Panc1 (cell line): ENCODE measurements at regions not wholly inside any gene's neighbourhood (a gene's known extent, or its start where the extent isn't known, plus 50 kb on each side); places are given as distances from the start of the nearest gene placed in this dataset.

Source experiments
- POLR2AphosphoS5 ChIP-seq: IDR thresholded peaks from 2 replicates; pipeline ENCODE4 v1.6.1; 2012; ENCODE audit warnings: mild to moderate bottlenecking, low read depth, low read length, moderate library complexity
- TCF7L2 ChIP-seq: IDR thresholded peaks from 2 replicates; pipeline ENCODE4 v1.6.1; 2011; ENCODE audit warnings: mild to moderate bottlenecking, low read depth, low read length, inconsistent platforms
- TF ChIP-seq, protein P1 (sequence below): fragments of 450-650 bp; IDR thresholded peaks from 2 replicates; pipeline ENCODE4 v1.5.1; 2017; ENCODE audit warnings: mild to moderate bottlenecking
- TF ChIP-seq, protein P2 (sequence below), 2 experiments: IDR thresholded peaks; 2 replicates each; pipeline ENCODE4 v1.6.1; 2011 to 2012; ENCODE audit warnings: low read depth in 2 of 2, control low read depth in 1 of 2, low read length in 1 of 2, mild to moderate bottlenecking in 1 of 2, moderate library complexity in 1 of 2; ENCODE audit not compliant: insufficient read depth in 1 of 2

DNA sequence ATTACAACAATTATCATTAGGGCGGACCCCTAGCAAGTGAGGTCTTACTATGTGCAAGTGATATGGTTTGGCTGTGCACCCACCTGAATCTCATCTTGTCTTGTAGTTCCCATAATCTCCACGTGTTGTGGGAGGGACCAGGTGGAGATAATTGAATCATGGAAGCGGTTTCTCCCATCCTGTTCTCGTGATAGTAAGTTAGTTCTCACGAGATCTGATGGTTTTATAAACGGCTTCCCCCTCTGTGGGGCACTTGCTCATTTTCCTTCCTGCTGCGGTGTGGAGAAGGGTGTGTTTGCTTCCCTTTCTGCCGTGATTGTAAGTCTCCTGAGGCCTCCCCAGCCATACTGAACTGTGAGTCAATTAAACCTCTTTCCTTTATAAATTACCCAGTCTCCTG, 96.1 kb upstream of the CDK6 start:
- TF ChIP-seq, protein P1, sequence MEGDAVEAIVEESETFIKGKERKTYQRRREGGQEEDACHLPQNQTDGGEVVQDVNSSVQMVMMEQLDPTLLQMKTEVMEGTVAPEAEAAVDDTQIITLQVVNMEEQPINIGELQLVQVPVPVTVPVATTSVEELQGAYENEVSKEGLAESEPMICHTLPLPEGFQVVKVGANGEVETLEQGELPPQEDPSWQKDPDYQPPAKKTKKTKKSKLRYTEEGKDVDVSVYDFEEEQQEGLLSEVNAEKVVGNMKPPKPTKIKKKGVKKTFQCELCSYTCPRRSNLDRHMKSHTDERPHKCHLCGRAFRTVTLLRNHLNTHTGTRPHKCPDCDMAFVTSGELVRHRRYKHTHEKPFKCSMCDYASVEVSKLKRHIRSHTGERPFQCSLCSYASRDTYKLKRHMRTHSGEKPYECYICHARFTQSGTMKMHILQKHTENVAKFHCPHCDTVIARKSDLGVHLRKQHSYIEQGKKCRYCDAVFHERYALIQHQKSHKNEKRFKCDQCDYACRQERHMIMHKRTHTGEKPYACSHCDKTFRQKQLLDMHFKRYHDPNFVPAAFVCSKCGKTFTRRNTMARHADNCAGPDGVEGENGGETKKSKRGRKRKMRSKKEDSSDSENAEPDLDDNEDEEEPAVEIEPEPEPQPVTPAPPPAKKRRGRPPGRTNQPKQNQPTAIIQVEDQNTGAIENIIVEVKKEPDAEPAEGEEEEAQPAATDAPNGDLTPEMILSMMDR = no peak
- TF ChIP-seq, protein P2, sequence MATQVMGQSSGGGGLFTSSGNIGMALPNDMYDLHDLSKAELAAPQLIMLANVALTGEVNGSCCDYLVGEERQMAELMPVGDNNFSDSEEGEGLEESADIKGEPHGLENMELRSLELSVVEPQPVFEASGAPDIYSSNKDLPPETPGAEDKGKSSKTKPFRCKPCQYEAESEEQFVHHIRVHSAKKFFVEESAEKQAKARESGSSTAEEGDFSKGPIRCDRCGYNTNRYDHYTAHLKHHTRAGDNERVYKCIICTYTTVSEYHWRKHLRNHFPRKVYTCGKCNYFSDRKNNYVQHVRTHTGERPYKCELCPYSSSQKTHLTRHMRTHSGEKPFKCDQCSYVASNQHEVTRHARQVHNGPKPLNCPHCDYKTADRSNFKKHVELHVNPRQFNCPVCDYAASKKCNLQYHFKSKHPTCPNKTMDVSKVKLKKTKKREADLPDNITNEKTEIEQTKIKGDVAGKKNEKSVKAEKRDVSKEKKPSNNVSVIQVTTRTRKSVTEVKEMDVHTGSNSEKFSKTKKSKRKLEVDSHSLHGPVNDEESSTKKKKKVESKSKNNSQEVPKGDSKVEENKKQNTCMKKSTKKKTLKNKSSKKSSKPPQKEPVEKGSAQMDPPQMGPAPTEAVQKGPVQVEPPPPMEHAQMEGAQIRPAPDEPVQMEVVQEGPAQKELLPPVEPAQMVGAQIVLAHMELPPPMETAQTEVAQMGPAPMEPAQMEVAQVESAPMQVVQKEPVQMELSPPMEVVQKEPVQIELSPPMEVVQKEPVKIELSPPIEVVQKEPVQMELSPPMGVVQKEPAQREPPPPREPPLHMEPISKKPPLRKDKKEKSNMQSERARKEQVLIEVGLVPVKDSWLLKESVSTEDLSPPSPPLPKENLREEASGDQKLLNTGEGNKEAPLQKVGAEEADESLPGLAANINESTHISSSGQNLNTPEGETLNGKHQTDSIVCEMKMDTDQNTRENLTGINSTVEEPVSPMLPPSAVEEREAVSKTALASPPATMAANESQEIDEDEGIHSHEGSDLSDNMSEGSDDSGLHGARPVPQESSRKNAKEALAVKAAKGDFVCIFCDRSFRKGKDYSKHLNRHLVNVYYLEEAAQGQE (IDR thresholded peaks at IDR 0.05; ENCODE audit: insufficient read depth in 1 of 2, low read depth in 2 of 2, low read length in 1 of 2) = no peak
- TF ChIP-seq POLR2AphosphoS5 = no peak
- no peak for TF ChIP-seq TCF7L2
